BE2C (cell line): ENCODE measurements at regions not wholly inside any gene's neighbourhood (a gene's known extent, or its start where the extent isn't known, plus 50 kb on each side); places are given as distances from the start of the nearest gene placed in this dataset.
"Not testable (repeated sequence)": the region's sequence is repeated elsewhere in the genome, so short reads cannot be mapped to it uniquely, and the experiment has no call there.

Source experiments
- DNase-seq: peaks from one replicate; pipeline ENCODE4 v3.0.0-alpha.2; 2020
- H3K27me3 ChIP-seq: fragments of 250-450 bp; sonication (Bioruptor Pico); 2 replicates; pipeline ENCODE4 v1.5.1; 2020; ENCODE audit warnings: mild to moderate bottlenecking
- H3K36me3 ChIP-seq: fragments of 250-450 bp; sonication (Bioruptor Pico); 2 replicates; pipeline ENCODE4 v1.5.1; 2020; ENCODE audit warnings: mild to moderate bottlenecking
- H3K4me1 ChIP-seq: fragments of 250-450 bp; sonication (Bioruptor Pico); 2 replicates; pipeline ENCODE4 v1.5.1; 2020
- H3K4me3 ChIP-seq: 2 replicates; pipeline ENCODE4 v1.5.1; 2011; ENCODE audit warnings: low read depth, low read length
- H3K9me3 ChIP-seq: fragments of 250-450 bp; sonication (Bioruptor Pico); 2 replicates; pipeline ENCODE4 v1.5.1; 2020
- CTCF ChIP-seq: IDR thresholded peaks from 2 replicates; pipeline ENCODE4 v1.5.1; 2012; ENCODE audit warnings: mild to moderate bottlenecking, low read depth, low read length

GRCh38 chr10:111599943-111600342 is 523.1 kb downstream of the ADRA2A start:
- H3K36me3 ChIP-seq, result no peaks in the 10 kb centered on the region
- H3K27me3 ChIP-seq, result no peaks in the 10 kb centered on the region
- no peaks in the 10 kb centered on the region for H3K4me1 ChIP-seq
- no peaks in the 10 kb centered on the region for H3K9me3 ChIP-seq
- TF ChIP-seq CTCF, result no peak
- no peak overlapping the region for H3K4me3 ChIP-seq
- no peak for DNase-seq

GRCh38 chr10:111600772-111601171 is 523.9 kb downstream of the ADRA2A start:
- H3K4me3 ChIP-seq, result no peak overlapping the region
- H3K27me3 ChIP-seq, result no peaks in the 10 kb centered on the region
- H3K4me1 ChIP-seq, result no peaks in the 10 kb centered on the region
- no peak for TF ChIP-seq CTCF
- no peaks in the 10 kb centered on the region for H3K36me3 ChIP-seq
- H3K9me3 ChIP-seq, result no peaks in the 10 kb centered on the region
- DNase-seq, result no peak

- TF ChIP-seq CTCF, result no peak
- H3K4me3 ChIP-seq, result no peak overlapping the region
- H3K36me3 ChIP-seq, result no peaks in the 10 kb centered on the region
- no peaks in the 10 kb centered on the region for H3K27me3 ChIP-seq
- H3K9me3 ChIP-seq, result no peaks in the 10 kb centered on the region
- H3K4me1 ChIP-seq, result no peaks in the 10 kb centered on the region
- no peak for DNase-seq
These were observed 535.4 kb downstream of the ADRA2A start for GRCh38 chr10:111612273-111612672.

GRCh38 chr10:111634191-111634590 is 549.4 kb downstream of the GPAM start:
- Histone ChIP-seq H3K4me1 (peaks cover 6% of the 10 kb centered on the region; the same call in 1 of the 2 replicates), H3K9me3 (no peaks in the 10 kb centered on the region), H3K4me3 (no peak overlapping the region), H3K36me3 (no peaks in the 10 kb centered on the region), H3K27me3 (no peaks in the 10 kb centered on the region)
- no peak for DNase-seq
- no peak for TF ChIP-seq CTCF

GRCh38 chr10:111646021-111646420 is 537.5 kb downstream of the GPAM start:
- Histone ChIP-seq H3K4me1 (peaks cover 17% of the 10 kb centered on the region), H3K4me3 (no peak overlapping the region), H3K27me3 (no peaks in the 10 kb centered on the region), H3K9me3 (0 out of 2 replicates have a peak, but pooled peaks cover 3% of the 10 kb centered on the region), H3K36me3 (no peaks in the 10 kb centered on the region)
- TF ChIP-seq CTCF, result no peak
- DNase-seq, result no peak

- no peak overlapping the region for H3K4me3 ChIP-seq
- no peaks in the 10 kb centered on the region for H3K27me3 ChIP-seq
- H3K4me1 ChIP-seq, result peaks cover 17% of the 10 kb centered on the region
- 0 out of 2 replicates have a peak, but pooled peaks cover 3% of the 10 kb centered on the region for H3K9me3 ChIP-seq
- H3K36me3 ChIP-seq, result no peaks in the 10 kb centered on the region
- TF ChIP-seq CTCF, result no peak
- DNase-seq, result peak; percentile 68
These were observed 535.5 kb downstream of the GPAM start for GRCh38 chr10:111648046-111648445.

GRCh38 chr10:111649080-111649479 is 534.5 kb downstream of the GPAM start:
- H3K4me3 ChIP-seq, H3K27me3 ChIP-seq, DNase-seq, H3K36me3 ChIP-seq, H3K9me3 ChIP-seq: not testable (repeated sequence)
- peaks cover 17% of the 10 kb centered on the region for H3K4me1 ChIP-seq
